ENCODE measurements at regions not wholly inside any gene's neighbourhood (a gene's known extent, or its start where the extent isn't known, plus 50 kb on each side); places are given as distances from the start of the nearest gene placed in this dataset.
A peak's percentile ranks its signal among the peaks of the same experiment; 100 is the strongest.
"Not testable (repeated sequence)": the region's sequence is repeated elsewhere in the genome, so short reads cannot be mapped to it uniquely, and the experiment has no call there.

- no peak for DNase-seq
Measured at GRCh38 chr9:105978826-105979225, 284.5 kb downstream of the TMEM38B start.

DNA sequence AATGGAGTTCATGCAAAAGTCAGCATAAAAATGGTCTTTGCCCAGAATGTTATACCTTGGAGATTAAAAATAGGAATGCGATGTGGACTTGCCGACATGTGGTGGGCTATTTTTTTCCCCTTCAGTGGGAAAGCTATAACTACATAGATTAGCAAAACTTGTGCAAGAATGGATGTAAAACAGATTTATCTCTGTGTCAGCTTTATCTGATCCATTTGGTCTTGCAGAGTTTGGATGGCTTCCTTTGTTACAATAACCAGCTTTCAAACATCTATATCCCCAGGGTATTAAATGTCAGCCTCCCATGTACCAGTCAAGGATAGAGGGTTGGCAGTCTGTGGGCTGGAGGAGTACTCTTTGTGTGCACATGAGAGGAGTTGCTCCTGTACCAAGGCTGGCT, 284.9 kb downstream of the TMEM38B start:
- DNase-seq = no peak

GRCh38 chr9:105984714-105985113, 290.4 kb downstream of the TMEM38B start:
- DNase-seq = no peak

- DNase-seq = no peak
Measured at GRCh38 chr9:105993116-105993854, 298.9 kb downstream of the TMEM38B start.

DNA sequence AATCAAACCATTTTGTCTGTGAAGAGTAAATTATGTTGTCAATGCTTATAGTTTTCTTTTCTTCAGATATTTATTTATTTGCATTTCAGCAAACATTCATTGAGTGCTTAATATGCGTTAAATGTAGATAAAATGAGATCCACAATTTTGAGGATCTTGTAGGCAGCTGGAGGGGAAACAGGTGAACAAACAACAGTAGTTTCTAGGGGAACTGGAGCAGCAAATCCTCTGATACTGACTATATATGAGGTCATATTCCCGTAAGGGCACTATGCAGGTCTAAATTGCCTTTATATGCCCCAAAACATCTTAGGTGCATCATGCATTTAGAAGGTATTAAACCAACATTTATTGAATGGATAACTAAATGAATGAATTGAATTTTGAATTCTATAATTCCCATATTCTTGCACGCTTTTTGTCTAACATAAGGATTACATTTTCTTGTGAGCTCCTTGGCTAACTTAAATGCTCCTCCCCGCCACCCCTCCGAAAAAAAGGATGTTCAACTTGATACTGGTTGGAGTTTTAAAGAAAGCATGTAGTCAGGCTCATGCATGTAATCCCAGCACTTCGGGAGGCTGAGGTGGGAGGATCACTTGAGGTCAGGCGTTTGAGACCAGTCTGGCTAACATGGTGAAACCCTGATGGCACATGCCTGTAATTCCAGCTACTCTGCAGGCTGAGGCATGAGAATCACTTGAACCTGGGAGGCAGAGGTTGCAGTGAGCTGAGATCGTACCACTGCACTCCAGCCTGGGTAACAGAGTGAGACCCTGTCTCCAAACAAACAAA, 299.8 kb downstream of the TMEM38B start:
- DNase-seq = no peak

GRCh38 chr9:105994970-105995369, 300.6 kb downstream of the TMEM38B start:
- peak; percentile 23 for DNase-seq

GRCh38 chr9:106017198-106017740, 322.9 kb downstream of the TMEM38B start:
- DNase-seq = no peak

GRCh38 chr9:106019039-106019680, 324.8 kb downstream of the TMEM38B start:
- no peak for DNase-seq

DNA sequence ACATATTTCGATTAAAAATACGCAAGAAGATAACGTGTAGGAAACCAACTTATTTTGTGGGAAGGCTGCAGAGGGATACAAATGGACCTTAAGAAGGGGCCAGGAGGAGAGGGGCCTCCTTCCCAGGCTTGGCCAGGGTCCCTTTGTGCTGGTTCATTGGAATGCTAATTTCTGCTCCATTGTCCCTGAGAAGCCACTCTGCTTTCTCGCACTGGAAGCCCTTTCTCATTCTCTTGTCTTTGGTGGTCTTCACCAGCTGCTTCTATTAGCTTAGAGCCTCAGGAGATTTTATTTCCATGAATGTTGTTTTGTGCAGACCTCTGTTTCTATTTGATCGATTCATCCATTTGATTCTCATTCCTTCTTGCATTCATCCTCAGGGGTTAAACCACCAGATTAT, 325.4 kb downstream of the TMEM38B start:
- no peak for DNase-seq

DNA sequence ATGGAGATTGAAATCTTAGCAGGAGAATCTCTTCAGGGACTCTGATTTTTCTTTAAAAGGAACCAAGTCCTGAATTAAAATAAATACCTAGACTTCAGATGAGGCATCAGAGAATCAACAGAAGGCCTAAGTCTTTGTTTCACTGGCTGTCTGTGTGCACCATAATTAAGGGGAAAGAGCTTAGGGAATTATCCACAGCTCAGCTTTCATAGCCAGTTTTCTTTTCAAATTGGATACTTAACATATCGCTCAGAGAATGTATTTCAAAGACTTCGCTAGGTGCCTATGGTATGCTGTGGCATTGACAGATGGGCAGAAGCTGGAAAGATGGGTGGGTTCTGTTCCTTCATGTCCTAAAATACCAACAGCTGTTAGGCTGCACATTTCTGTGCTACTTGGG, 325.8 kb downstream of the TMEM38B start:
- DNase-seq = no peak

GRCh38 chr9:106023455-106023854, 329.1 kb downstream of the TMEM38B start:
- no peak for DNase-seq

DNA sequence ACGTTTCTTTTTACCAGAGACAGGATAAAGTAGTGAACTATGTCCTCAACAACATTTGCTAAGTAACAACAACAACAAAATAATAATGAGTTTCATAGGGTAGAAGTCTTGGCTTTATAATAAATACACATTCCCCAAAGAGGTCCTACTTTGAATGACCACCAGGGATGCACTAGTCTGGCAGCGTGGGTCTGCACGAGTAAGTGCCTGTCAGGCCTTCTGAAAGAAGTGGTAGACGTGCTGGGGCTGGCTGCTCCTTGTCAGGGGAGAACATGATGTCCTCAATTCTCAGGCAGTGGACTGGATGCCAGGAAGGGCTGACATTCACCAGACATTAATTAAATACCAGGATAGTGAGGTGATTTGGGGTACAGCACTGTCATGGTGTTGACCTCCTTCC, 331.1 kb downstream of the TMEM38B start:
- DNase-seq = no peak

DNA sequence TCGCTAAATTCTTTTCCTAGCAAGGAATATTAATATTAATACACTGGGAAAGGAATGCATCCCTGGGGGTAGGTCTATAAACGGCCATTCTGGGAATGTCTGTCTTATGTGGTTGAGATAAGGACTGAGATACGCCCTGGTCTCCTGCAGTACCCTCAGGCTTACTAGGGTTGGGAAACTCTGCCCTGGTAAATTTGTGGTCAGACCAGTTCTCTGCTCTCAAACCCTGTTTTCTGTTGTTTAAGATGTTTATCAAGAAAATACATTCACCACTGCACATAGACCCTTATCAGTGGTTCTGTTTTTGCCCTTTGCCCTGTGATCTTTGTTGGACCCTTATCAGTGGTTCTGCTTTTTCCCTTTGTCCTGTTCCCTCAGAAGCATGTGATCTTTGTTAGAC, 335.8 kb downstream of the TMEM38B start:
- DNase-seq = not testable (repeated sequence)

- no peak for DNase-seq
Measured at GRCh38 chr9:106032978-106033377, 338.6 kb downstream of the TMEM38B start.

GRCh38 chr9:106035806-106036205, 341.5 kb downstream of the TMEM38B start:
- no peak for DNase-seq

- DNase-seq = no peak
Measured at GRCh38 chr9:106038266-106039001, 344.1 kb downstream of the TMEM38B start.

DNA sequence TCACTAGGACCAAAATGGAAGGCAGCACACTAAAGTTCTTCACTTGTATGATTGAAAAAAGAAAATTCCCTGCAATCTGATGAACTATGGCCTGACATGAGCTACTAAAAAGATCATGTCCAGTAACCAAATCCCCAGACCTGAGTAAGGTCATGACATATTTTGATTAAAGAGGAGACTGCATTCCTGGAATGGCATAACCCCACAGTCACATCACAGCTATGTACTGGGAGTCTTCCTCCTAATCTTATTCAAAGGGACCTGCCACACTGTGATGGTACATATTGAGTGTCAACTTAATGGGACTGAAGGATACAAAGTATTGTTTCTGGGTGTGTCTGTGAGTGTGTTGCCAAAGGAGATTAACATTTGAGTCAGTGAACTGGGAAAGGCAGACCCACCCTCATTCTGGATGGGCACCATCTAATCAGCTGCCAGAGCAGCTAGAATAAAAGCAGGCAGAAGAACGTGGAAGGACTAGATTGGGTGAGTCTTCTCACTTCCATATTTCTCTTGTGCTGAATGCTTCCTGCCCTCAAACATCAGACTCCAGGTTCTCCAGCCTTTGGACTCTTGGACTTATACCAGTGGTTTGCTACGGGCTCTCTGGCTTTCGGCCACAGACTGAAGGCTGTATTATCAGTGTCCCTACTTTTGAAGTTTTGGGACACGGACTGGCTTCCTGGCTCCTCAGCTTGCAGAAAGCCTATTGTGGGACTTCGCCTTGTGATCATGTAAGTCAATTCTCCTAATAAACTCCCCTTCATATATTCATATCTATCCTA, 345.0 kb downstream of the TMEM38B start:
- DNase-seq = no peak

DNA sequence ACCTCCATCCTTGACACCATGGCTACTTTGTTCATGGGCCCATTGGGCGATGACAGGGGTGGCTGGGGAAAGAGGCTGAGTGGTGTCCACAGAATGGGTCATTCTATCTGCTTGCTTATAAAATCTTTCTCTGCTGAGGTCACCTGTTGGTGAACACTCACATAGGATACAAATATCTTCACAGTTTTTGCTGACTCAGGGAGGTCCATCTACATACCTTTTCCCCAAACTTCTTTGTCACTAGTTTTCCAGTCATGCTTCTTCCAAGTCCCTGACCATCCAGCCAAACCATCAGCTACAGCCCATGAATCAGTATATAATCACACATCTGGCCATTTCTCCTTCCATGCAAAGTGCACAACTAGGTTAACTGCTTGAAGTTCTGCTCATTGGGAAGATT, 347.6 kb downstream of the TMEM38B start:
- not testable (repeated sequence) for DNase-seq

DNA sequence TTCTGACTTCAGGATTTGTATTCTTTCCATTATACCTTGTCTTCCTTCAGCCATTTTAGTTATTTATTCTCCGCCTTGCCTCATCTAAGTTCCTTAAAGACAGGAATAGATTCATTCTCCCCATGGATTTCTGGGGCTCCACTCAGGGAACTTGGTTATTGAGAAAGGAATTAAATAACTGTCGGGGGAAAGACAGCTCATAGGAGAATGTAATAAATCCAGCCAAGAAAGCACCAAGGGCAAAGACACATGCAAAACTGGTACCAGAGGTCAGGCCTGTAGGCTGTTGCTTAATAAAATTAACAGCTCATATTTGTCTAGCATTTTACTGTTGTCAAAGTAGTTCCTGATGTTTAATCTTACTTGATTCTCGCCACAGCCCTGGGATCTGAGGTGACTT, 357.2 kb downstream of the TMEM38B start:
- DNase-seq = no peak

DNA sequence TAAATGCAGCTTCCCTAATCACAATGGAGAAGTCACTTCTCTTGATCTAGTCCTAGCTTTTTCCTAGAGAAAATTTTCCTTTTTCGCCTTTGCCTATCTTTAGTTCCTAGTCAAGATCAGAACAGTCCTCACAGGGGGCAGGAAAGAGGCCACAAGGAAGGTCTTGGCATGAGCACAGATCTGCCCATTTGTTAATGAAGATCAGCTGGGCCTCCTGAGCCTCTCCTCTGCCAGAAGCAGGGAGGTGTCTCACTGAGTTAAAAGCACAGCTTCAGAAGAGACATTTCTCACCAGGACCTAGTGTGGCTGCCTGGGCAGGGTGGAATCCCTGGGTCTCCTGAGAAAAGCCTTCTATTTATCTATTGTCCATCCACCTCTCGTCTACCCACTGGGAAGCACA, 357.8 kb downstream of the TMEM38B start:
- no peak for DNase-seq

GRCh38 chr9:106052735-106053134, 358.4 kb downstream of the TMEM38B start:
- no peak for DNase-seq

DNA sequence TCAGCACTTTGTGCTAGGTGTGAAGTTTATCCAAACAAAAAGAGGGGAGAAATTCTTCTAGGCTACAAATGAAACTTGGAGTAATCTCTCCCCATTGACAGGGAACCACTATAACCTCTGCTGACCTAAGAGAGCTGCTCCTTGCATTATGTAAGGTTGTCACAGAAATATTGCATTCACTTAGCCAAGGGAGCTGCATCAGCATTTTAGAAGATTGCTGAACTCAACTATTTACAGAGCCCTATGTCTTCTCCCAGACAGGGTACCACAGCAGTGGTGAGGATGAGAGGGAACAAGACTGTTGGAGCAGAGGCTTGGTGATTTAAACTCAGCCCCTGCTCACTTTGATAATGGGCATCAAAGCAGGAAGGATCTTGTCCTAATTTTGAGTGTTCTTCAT, 362.0 kb downstream of the TMEM38B start:
- DNase-seq = no peak

Measured in fibroblast of upper back skin (primary cell).